Suprapubic skin (tissue), 4 donors: ENCODE measurements at regions not wholly inside any gene's neighbourhood (a gene's known extent, or its start where the extent isn't known, plus 50 kb on each side); places are given as distances from the start of the nearest gene placed in this dataset.

Experiments used
- EP300 ChIP-seq: sonication (generic); formaldehyde crosslinking; IDR thresholded peaks from one replicate; pipeline ENCODE4 v1.6.1; 2017; ENCODE audit warnings: antibody characterized with exemption
- POLR2A ChIP-seq, 2 donors: fragments of 450-650 bp; IDR thresholded peaks; one replicate each; pipeline ENCODE4 v1.6.1; 2017; ENCODE audit warnings: antibody characterized with exemption in 2 of 2, mild to moderate bottlenecking in 2 of 2, moderate library complexity in 2 of 2
- POLR2AphosphoS5 ChIP-seq, 3 donors: sonication (generic); formaldehyde crosslinking; IDR thresholded peaks; one replicate each; pipeline ENCODE4 v1.6.1; 2017; ENCODE audit warnings: antibody characterized with exemption in 3 of 3
- TF ChIP-seq, protein P1 (sequence below), 2 donors: fragments of 200-600 bp in 1 of 2; fragments of 450-650 bp in 1 of 2; sonication (generic) in 1 of 2; IDR thresholded peaks; one replicate each; pipeline ENCODE4 v1.5.1; 2016 to 2019; ENCODE audit warnings: antibody characterized with exemption in 2 of 2, mild to moderate bottlenecking in 1 of 2, moderate library complexity in 1 of 2

DNA sequence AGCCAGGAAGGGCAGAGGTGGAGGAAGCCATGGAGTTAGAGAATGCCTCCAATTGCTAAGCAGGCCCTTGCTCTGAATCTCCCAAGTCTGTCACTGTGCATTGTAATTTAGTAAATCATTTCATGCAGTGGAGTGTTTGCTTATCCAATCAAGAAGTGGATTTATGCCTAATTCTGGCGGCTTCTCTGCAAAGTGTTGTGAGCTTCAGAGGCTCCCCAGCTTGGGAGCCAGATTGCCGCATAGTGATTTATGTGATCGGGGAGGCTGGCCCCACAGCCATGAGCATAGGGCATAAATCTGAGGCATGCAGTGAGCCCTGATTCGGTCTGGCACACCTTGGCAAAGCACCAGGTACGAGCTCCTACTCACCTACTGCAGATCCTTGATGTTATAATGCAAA lies 520.8 kb downstream of the HS3ST4 start:
- TF ChIP-seq, protein P1, sequence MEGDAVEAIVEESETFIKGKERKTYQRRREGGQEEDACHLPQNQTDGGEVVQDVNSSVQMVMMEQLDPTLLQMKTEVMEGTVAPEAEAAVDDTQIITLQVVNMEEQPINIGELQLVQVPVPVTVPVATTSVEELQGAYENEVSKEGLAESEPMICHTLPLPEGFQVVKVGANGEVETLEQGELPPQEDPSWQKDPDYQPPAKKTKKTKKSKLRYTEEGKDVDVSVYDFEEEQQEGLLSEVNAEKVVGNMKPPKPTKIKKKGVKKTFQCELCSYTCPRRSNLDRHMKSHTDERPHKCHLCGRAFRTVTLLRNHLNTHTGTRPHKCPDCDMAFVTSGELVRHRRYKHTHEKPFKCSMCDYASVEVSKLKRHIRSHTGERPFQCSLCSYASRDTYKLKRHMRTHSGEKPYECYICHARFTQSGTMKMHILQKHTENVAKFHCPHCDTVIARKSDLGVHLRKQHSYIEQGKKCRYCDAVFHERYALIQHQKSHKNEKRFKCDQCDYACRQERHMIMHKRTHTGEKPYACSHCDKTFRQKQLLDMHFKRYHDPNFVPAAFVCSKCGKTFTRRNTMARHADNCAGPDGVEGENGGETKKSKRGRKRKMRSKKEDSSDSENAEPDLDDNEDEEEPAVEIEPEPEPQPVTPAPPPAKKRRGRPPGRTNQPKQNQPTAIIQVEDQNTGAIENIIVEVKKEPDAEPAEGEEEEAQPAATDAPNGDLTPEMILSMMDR (IDR thresholded peaks at IDR 0.05): no peak
- TF ChIP-seq POLR2A (IDR thresholded peaks at IDR 0.05): no peak
- no peak for TF ChIP-seq POLR2AphosphoS5 (IDR thresholded peaks at IDR 0.05)
- no peak for TF ChIP-seq EP300
